NCI-H446 (cell line): ENCODE measurements at regions not wholly inside any gene's neighbourhood (a gene's known extent, or its start where the extent isn't known, plus 50 kb on each side); places are given as distances from the start of the nearest gene placed in this dataset.
"Not testable (repeated sequence)": the region's sequence is repeated elsewhere in the genome, so short reads cannot be mapped to it uniquely, and the experiment has no call there.

Experiments used
- DNase-seq, 2 experiments: peaks; one replicate each; lab custom pipeline; 2025; lab: John Stamatoyannopoulos, UW

DNA sequence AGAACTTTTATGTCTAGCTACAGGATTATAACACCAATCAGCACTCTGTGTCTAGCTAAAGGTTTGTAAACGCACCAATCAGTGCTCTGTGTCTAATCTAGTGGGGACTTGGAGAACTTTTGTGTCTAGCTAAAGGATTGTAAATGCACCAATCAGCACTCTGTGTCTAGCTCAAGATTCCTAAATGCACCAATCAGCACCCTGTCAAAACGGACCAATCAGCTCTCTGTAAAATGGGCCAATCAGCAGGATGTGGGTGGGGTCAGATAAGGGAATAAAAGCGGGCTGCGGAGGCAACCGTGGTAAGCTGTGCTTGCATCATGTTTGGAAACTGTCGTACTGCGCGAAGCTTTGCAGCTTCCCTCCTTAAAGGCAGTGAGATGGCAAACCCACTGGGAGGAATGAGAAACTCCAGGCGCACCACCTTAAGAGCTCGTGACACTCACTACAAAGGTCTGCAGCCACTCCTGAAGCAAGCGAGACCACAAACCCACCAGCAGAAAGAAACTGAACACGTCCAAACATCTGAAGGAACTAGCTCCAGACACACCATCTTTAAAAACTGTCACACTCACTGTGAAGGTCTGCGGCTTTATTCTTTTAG, 112.1 kb upstream of the DUSP22 start:
- not testable (repeated sequence) for DNase-seq

DNA sequence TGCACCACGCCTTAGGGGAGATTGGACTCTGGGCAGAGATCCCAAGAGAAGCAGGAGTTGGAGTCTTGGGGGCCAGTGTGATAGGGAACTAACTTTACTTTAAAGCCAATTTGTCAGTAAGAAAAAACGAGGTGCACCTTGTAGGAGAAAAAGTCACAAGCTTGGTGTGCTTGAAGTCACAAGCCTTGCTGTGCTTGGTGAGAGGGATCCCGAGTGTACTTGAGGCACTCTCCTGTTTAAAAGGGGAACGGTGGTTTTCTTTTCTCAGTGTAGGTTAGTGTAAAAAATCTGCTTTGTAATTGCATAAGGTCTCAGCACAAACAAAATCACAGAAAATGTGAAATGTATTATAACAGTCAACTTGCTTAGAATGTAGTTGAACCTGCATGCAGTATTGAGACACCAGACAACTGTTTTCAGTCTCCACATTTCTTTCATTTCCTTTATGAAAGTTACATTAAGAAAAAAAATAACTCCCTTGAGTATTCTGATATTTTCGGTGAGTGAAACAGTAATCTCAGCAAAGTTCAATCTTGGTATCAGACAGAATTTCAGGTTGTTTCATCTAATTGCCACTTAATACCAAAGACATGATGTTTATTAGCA, 111.1 kb upstream of the DUSP22 start:
- DNase-seq: no peak

DNA sequence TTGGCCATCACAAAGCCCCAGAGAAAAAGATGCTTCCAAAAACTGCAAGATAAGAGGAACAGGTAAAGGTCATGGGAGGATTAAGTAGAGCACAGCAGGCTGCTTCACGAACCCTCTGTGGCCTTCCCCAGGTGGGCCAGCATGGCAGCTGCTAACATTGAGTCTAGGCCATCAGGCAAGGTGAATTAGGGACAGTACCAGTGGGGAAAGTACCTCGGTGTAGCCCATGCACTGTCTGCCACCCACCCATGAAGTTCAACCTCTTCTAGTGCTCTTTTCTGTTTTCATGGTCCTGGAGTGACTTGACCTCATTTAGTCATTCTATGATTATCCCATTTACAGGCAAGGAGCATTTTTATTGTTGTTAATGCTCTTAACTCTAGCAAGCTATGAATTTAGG, 108.6 kb upstream of the DUSP22 start:
- DNase-seq: no peak

DNA sequence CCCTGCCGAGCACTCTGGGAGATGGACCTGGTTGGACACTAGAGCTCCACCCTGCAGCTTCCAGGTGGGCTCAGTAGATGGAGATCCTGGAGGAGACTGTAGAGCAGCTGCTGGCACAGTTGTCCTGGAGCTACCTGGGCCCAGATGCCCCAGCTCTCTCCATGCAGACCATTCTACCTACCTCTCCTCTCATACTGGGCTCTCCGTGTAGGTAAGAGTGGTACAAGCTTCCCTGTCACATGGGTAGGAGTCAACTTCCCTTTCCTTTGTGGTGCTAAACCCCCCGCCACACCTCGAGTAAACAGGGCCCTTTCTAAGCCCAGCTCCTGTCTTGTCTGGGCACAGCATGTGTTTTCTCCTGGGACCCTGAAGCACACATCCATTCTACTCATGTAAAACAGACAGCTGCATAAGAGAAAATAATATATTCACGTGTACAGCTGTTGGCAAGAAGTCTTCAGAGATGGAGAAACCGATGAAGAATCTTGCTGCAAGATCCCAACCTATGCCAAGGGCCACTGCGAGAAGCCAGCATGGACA, 108.1 kb upstream of the DUSP22 start:
- no peak for DNase-seq

DNA sequence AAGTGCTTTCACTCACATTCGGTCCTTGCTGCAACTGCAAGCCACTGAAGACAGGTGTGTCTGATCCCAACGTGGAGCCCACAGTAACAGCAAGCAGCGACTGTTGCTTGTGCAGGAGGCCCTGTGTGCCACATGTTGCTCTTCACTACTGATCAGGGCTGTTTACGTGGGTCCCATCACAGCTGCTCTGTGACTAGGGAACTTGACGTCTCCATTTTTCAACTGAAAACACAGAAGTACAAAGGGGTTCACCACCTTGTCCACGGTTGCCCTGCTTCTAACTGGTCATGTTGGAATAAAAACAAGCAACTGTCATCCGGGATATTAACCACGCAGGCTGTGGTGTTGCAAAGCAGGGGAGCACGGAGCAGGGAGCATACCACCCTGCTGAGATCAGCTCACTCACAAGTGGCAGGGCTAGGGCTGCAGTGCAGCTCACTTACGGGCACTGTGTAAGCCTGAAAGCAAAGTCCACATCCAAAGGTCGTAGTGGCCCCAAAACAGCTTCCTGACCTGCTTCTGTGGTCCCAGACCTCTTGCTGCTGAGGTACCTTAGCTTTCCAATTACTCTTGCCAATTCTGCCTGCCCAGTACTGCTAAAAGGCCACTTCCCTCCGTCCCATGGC, 105.8 kb upstream of the DUSP22 start:
- DNase-seq: no peak

DNA sequence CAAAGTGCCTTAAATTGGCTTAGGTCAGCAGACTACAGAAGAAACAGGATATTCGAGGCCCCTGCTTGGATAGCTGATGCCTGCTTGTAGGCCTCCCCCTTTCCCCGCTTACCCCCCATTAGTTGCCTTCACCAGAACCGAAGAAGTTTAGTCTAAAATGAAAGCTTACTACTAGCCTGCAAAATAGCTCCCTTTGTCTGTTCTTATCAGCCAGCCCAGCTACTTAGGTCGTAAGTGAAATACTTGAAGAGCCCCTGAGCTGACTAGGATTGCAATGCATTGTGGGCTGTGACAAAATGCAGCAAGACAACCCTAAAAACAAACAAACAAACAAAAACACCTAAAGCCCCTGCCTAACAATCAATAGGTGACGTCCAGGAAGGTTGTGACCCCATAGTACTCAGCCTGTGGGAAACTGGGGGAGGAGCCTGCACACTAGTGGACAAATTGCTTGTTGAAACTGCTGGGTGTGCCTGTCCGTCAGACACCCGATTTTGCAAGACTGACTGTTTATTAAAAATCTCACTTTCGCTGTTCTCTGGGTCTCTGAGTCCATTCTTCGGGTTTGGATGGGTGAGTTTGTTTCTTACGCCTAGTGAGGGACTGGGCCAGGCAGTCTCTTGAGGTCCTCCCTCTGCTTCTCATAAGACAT, 105.0 kb upstream of the DUSP22 start:
- DNase-seq: no peak

DNA sequence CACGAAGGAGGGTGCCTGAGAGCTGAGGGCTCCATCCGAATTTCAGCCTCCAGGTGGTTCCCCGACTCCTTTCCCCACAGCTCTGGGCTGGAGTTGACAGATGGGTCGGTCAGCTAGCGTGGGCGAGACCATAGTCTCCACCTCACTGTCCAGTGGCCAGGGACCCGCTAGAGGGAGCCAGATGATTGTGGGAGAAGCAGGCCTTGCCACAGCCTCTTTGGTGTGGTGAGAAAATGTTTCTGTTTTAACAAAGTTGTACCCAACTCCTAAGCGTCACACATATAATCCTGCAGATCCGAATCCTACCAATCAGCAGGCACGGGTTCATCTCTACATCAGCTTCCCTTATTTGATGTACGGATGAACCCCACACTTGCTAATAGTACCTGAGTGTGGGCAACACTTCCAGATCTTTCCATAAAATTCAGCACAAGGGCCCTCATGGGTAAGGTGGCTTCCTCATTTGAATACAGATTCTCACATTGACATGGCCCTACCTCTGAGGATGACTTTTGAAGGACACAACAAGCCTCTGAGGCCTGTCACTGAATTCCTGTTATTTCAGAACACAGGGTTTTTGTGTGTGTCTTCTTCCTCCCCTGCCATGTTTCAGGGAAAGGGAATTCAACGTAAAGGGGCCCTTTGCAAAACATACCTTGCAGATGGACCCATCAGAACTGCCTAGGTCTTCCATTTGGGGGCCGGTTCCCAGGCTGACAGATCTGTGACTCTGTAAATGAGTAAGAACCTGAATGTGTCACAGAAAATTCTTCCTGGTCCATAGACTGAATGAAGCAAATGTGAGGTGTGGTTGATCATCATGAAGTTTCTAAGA, 103.2 kb upstream of the DUSP22 start:
- peak in 1 of 2 experiments; percentile 65 for DNase-seq

DNA sequence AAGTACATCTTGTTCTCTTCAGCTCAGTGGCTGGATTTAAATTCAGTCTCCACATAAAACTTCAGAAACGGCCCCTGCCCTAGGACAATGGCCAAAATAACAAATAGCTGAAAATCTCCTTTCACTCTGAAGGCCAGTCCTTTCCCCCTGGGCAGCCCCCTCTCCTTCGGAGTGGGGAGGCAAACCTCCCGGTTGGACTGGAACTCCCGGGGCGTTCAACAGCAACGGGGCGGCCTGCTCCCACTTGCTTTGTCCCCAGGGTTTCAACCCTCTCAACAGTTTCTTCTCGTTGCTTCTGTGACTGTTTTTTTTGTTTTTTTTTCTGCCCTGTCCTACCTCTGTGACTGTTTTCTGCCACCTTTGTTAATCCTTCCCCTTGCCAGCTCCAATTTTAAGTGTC, 102.6 kb upstream of the DUSP22 start:
- DNase-seq: no peak

DNA sequence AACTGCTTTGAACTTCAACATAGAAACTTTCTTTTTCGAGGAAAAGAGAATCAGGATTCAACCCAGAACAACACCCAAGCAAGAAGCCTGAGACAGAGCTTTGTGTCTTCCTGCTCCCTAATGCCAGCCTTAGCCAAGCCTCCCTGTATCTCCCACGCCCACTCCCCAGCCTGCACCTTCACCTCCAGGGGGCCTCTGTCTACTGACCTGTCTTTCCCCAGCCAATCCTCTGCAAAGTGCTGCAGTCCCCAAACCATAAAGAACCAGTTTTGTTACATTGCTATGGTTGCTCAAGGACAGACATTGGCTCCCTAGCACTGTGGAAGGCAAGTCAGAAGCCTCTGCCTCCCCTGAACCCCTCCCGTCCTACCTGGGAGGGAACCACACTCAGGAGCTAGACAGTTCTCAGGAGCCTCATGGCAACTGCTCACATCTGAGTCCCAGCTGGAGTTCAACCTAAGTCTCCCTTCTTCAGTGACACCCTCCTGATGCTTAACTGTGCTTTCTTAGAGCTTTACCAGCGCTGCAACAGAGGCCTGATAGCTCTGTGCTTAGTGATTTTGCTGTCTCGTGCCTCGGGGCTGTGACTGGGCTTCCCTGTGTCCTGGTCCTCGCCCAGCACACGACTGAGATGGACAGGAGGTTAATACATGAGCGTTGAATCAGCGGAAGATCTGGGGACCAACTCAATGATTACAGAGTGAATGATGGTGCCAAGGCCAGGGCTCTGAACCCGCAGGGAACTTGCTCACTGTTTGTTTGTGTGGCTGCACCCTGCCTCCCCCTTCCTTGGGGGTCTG, 101.5 kb upstream of the DUSP22 start:
- no peak for DNase-seq

DNA sequence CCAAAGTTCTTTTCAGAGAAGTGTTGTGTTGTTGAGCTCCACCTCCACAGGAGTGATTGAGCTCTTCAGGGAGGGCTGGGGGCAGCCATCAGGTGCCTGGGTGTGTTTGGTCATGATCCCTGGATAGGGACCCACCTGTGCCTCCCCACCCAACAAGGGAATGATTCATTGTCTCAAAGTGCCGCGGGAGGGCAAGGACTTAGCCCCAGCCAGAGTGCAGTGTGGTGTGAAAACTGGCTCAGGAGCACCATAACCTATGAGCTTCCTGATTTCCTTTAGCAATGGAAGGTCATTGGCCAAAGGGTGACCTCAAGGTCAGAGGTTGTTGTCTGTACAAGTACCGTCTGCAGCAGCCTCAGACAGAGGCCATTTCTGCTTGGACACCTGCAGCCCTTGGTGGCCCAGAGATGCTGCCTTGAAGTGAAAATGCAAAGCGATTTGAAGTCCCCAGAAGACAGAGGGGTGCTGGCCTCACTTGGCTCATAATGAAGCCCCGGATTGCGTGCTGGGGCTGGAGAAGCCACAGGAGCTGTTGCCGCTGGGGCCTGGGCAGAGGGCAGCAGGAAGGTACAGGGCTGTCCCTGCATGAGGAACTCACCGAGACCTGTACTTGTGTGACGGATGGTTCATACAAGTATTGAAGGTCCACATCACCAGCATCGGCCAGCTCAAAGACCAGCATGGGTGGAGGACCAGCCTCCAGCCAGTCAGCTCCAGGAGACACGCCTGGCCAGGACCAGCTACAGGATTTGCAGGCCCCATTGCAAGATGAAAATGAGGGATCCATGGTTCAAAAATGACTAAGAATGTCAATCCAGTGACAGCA, 100.6 kb upstream of the DUSP22 start:
- no peak for DNase-seq

DNA sequence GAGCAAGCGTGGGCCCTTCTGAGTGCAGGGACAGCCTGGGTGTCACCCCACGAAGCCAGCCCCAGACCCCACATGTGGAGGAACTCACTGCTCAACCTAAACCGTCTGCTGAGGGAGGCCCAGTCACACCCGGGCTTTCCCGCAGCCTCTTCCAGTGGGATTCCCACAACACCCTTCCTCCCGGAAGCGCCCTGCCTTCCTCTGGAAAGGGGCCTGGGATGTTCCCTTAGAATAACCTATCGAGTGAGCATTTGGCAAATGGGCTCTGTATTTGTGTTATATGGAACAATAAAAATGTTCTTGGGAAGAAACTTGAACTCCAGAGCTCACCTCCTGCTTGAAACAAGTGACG, 100.0 kb upstream of the DUSP22 start:
- no peak for DNase-seq

DNA sequence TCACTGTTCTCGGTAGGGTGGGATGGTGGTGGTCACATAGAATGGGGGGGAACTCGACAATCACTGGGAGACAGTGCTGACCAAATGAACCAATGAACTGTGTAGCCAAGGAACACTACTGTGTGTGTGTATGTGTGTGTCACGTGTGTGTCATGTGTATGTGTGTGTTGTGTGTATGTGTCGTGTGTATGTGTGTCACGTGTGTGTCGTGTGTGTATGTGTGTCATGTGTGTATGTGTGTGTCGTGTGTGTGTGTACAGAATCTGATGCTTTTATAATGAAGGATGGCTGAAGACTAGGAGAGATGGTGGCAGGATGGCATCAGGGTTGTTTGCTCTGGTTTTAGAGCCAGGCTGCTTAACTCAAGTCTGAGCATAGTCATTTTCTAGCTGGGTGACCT, 99.1 kb upstream of the DUSP22 start:
- DNase-seq: no peak

DNA sequence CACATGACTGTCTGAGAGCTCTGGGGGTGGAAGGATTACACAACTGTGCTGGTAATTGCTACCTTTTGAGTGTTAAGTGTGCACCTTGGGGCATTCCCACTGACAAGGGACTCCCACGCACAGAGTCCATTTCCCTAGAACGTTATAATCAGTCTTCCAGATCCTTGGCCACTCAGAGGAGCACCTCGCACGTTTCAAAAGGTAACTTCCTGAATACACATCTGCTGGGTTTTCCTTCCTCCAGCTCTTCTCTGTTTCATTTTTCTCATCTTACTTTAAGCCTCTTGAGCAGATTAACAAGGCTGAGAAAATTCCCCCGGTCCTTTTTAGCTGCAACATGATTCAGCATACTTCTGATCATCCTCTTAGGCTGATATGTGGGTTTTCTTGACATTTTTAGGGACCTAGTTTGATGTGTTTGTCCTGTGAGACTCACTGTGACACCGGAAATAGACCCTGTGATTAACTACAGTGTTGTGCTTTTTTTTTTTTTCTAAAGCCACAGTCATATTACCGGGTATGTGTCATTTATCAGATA, 98.4 kb upstream of the DUSP22 start:
- no peak for DNase-seq

DNA sequence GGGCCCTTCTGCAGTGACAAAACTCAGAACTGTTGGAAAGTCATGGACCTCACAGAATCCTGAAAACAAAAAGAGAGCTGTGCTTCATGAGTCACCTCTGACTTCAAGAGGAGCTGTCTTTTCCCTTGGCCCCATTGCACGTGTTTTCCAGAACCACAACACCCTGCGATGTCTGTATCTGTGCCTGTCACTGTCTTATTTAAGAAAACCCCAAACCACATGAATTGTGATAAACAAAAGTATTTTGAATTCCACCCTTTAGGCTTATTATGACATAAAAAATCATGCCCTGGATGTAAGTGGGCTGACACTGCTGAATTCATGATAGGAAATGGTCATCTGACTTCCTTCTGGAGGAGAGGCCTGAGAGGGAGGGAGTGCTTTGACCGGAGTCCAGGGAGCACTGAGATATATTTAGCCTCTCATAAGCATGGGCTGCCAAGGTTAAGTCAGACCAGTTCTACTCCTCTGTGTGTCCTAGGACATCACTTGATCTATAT, 96.4 kb upstream of the DUSP22 start:
- DNase-seq: no peak

DNA sequence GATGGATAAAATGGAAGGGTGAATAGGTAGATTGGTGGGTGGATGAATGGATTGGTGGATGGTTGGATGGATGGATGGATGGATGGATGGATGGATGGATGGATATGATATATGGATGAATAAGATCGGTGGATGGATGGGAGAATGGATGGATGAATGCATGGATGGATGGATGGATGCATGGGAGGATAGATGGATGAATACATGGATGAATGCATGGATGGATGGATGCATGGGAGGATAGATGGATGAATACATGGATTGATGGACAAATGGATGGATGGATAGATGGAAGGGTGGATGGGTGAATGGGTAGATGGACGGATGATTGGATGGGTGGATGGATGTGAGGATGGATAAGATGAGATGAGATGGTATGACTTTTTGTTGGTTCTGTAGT, 95.7 kb upstream of the DUSP22 start:
- DNase-seq: no peak

DNA sequence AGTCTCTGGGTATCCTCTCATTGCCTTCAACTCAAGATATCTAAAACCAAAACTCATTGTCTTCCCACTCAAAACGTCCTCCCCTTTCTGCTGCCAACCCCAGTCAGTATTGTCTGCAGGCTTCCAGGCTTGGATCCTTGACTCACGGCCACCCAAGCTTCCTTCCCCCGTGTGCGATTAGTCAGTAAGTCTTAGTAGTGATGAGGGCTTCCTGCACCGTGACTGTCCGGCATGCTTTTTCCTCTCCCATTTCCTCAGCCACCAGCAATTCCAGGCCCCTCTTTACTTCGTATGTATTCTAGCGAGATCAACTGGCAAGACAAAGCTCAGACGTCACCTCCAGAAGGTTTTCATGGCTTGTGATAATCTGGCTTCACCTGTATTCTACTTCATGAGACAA, 88.6 kb upstream of the DUSP22 start:
- DNase-seq: no peak

DNA sequence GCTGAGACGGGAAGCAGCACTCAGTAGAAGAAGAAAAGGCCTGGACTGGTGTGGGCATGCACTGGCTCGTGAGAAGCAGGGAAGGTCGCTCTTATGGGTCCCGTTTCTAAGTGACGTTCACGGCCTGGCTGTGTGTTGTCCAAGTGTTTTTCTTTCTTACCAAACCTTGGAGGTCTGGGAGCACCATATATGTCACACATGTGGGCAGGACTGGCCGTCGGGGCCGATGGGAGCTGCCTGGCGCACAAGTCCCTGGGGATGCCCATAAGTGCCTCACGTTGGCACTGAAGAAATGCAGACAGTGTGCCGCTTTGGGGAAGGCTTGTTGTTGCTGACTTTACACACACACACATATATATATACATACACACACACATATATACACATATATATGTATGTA, 86.0 kb upstream of the DUSP22 start:
- DNase-seq: no peak

DNA sequence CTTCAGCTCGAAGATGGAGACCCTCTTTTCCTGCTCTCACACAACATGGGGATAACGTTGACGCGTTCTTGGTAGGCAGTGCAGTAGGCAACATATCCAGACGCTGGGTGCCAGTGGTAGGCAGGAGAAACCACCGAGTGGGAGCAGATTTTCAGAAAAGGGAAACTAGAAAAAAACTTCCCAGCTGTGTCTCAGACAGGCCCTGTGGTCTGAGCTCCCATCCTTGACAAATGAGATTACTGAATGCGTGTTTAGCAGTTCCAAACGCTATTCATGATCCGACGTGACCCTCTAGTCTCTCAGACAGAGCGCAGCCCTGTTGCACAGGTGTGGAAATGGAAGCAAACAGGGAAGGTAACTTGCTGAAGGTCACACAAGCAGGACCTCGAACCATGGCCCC, 83.9 kb upstream of the DUSP22 start:
- no peak for DNase-seq

DNA sequence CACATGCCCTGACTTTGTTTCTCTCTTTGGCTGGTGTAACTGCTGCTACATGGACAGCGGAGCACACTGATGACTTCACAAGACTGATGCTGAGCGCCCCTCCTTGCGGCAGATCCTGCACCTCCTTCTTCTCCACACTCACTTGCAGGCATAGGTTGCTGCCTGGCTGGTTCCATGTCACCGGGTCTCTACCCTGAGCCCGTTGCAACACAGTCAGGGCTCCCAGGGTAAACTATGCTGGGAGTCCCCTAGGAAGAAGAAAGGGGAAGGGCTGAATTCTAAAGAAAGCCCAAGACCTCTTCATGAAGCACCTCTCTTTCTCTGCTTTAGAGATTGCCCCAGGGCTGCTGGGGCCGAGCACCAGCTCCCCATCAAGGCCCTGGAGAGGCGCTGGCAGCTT, 83.3 kb upstream of the DUSP22 start:
- DNase-seq: no peak
